GM21737 (cell line): ENCODE measurements at regions not wholly inside any gene's neighbourhood (a gene's known extent, or its start where the extent isn't known, plus 50 kb on each side); places are given as distances from the start of the nearest gene placed in this dataset.
"Not testable (repeated sequence)": the region's sequence is repeated elsewhere in the genome, so short reads cannot be mapped to it uniquely, and the experiment has no call there.

ENCODE experiments used
- ATAC-seq: cut with Tn5 transposase; IDR thresholded peaks from one replicate; pipeline ENCODE4 v1.9.1; 2021; ENCODE audit warnings: mild to moderate bottlenecking, moderate library complexity; ENCODE audit not compliant: unreplicated experiment

DNA sequence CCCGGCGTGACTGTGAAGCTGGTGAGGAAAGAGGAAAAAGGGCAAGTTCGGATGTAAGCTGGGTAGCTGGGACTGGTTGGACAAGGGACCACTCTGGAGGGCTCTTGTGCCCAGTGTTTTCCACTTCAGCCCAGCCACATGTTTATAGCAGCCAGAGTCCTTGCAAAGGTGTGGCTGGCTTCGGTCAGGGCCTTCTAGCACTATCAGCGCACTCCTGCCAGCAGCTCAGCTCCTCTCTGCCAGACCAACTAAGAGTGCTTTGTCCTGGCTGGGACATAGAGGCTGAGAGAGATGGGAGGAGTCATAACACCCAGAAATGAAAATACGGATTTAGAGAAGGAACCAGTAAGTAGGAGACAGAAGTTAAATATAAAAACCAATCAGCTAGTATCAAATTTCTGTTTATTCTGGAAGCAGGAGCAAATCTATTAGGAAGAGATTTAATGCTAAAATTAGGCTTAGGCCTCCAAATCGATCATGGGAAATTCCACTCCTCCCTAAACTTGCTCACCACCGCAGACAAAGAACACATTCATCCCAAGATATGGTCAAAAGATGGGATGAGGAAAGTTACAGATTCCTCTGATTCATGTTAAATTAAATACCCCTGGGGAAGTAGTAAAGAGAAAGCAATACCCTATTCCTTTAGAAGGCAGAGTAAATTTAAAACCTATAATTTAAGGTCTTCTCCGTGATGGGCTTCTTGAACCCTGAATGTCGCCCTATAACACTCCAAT lies 135.0 kb downstream of the RALA start:
- ATAC-seq, result no peak

DNA sequence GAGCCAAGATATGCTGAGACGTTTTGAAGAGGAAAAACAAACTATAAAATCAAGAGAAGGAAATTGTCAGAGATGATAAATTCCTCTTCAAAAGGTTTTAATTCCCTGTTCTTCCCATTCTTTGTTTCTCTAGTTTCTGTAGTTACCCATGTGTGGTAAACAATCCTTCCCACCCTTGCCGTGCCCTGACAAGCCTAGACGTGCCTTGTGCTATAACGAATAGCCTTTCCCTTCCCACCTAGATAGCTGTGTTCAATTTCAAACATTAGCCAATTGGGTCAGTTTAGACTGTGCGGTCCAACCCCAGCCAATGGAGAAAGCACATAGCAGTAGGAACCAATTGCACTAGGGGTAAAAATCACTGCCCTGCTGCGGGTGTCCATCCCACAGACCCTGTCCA lies 138.1 kb downstream of the RALA start:
- no peak for ATAC-seq

DNA sequence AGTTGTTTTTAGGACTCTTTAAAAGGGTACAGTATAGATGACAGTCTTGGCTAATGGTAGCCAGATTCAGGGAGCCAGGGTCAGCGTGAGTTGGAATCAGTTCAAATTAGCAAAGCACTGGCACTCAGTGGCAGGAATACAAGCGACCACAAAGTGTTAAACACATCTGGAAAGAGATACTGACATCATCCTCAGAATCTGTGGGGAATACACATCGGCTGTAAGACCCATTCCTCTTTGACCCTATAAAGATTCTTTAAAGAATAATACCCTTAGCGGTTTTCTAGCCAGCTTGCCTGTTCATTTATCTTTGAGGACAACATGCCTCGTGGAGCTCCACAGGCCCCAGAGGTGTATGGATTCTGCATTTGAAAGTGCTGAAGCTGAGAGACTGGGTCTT lies 139.1 kb downstream of the RALA start:
- ATAC-seq, result not testable (repeated sequence)

DNA sequence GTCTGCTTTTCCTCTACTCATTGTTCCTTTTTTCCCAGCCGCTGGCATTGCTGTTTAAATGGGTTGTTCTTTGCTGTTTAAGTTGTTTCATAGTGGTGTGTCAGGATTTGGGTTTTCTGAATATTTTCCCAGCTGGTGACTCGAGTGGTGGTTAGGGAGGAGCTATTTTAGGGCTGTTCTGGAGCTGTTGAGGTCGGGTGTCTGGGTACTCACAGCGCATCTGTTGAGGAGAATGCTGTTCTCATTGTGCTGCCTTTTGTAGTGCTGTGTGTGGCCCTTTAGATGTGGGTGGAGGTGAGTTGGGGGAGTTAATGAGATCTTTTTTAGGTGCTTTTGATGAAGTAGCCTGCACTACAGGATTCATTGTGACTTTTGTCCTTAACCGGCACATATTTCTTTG lies 139.5 kb downstream of the RALA start:
- not testable (repeated sequence) for ATAC-seq

DNA sequence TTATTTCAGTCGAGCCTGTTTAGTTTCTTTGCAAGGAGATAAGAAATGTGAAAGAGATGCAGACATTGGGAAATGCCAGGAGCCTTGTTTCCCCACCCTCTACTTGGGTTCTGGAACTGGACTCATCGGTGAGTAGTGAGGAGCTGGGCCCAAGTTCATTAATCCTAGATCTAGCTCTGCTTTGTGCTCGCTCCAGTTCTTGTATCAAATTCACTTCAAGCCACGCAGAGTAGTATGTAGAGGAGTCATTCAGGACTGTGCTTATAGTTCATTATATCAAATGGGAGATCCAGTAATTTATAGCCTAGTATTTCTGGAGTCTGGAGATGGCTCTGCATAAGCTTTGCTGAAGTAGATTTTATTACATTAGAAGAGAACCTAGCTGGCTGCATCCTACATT lies 142.5 kb downstream of the RALA start:
- not testable (repeated sequence) for ATAC-seq

DNA sequence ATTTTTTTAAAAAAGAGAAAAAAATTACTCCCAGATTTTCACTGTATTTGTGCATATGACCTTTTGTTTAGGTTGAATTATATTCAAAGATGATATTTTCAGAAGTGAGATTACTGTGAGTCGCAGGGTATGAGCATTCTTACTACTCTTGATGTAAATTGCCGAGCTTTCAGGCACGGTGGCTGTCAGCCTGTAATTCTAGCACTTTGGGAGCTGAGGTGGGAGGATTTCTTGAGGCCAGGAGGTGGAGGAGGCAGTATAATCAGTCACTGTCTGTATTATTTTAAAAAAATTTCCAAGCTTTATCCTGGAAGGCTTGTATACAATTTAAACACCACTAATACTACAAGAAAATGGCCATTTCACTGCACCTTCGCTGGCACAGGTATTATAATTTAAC lies 145.1 kb downstream of the RALA start:
- ATAC-seq, result not testable (repeated sequence)

DNA sequence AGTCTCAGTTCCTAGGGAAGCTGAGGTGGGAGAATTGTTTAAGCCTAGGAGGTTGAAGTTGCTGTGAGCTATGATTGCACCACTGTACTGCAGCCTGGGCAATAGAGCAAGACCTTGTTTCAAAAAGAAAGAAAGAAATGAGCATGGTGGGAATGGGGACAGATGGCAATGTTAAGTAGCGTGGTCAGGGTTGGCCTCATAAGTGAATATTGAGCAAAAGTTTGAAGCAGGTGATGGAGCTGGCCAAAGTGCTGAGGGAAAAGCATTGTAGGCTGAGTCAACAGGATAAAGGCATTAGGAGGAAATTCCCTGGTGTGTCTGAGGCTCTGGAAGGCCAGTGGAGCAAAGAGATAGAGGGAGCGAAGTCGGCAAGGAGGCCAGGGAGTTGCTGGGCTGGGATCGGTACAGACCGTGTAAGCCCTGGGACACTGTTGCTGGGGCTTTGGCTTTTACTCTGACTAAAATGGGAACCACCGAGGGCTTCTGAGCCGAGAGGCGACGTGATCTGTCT lies 151.0 kb downstream of the RALA start:
- not testable (repeated sequence) for ATAC-seq

DNA sequence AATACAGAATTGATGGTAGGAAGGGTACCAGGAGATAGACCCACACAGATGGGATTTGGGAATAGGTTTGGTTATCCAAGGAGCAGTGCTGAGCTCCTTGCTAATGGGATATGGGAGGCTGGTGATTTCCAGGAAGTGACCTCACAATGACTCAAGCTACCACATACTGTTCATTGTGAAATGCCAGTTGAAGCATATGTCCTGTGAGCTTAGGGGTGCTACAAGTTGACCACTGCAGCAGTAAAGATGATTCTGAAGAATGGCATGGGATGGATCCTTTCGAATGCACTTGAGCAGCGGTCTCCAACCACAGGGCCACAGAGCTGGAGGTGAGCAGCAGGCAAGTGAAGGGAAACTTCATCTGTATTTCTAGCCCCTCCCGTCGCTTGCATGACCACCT lies 158.2 kb downstream of the RALA start:
- ATAC-seq, result not testable (repeated sequence)

DNA sequence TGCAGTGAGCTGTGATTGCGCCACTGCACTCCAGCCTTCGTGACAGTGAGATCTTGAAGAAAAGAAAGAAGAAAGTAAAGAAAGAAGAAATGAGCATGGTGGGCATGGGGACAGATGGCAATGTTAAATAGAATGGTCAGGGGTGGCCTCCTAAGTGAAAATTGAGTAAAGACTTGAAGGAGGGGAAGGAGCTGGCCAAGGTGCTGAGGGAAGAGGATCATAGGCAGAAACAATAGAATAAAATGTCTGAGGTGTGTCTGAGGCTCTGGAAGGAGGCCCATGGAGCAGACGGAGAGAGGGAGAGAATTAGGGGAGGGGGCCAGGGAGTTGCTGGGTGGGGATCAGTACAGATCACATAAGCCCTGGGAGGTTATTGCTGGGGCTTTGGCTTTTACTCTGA lies 163.1 kb downstream of the RALA start:
- ATAC-seq, result not testable (repeated sequence)

DNA sequence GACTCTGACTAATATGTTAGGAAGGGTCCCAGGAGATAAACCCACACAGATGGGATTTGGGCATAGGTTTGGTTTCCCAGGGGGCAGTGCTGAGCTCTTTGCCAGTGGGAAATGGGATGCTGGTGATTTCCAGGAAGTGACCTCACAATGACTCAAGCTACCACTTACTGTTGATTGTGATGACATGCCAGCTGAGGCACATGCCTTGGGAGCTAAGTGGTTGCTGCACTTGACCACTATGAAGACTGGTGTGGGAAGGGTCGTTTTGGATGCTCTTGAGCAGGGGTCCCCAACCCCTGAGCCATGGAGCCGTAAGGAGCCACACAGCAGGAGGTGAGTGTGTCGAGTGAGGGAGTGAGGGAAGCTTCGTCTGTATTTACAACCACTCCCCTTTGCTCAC lies 159.0 kb upstream of the CDK13 start:
- ATAC-seq, result not testable (repeated sequence)

DNA sequence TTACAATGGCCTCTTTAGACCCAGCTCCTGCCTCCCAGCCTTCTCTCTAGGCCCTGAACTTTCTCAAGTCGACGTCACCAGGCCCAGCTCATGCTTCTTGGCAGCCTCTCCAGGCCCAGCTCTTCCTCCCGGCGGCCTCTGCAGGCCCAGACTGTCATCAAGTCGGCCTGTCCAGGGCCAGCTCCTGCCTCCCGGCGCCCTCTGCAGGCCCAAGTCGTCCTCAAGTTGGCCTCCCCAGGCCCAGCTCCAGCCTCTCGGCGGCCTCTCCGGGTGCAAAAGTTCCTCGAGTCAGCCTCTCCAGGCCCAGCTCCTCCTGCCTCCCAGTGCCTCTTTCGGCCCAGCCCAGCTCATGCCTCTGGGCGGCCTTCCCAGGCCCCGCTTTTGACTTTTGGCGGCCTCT lies 158.1 kb upstream of the CDK13 start:
- ATAC-seq, result not testable (repeated sequence)

DNA sequence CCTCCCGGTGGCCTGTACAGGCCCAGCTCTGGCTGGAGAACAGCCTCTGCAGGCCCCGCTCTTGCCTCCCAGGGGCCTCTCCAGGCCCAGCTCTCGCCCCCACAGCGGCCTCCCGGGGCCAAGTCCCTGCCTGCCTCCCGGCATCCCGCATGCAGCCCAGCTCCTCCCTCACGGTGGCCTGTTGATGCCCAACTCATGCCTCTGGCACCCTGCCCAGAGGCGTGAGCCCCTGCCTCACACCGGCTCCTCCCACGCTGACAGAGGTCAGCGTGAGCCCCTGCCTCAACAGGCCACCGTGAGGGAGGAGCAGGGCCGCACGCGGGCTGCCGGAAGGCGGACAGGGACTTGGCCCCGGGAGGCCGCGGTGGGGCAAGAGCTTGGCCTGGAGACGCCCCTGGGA lies 157.0 kb upstream of the CDK13 start:
- ATAC-seq, result not testable (repeated sequence)

DNA sequence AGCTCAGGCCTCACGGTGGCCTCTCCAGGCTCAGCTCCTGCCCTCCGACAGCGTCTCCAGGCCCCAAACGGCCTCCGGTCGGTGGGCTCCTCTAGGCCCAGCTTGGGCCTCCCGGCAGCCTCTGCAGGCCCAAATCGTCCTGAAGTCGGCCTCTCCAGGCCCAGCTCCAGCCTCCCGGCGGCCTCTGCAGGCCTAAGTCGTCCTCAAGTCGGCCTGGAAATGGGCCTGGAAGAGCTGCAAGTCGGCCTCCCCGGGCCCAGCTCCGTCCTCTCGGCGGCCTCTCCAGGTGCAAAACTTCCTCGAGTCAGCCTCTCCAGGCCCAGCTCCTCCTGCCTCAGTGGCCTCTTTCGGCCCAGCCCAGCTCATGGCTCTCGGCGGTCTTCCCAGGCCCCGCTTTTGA lies 156.2 kb upstream of the CDK13 start:
- not testable (repeated sequence) for ATAC-seq

DNA sequence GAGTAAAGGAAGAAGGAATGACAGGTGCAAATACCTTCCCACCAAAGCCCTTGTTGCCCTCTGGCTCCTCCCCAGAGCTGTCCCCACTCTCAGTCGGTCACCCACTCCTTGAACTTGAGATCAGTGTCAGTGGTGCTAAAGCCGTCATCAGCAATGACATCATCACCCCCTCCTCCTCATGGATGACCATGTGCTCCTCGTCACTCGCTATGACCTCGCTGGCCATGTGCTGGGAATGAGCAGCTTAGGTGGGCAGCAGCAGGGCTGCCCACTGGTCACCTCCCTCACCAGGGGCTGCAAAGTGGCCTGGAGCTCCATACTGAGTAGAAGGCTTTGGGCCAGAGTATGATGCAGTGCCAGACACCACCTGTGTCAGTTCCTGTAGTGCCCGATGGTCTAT lies 153.1 kb upstream of the CDK13 start:
- ATAC-seq, result not testable (repeated sequence)

DNA sequence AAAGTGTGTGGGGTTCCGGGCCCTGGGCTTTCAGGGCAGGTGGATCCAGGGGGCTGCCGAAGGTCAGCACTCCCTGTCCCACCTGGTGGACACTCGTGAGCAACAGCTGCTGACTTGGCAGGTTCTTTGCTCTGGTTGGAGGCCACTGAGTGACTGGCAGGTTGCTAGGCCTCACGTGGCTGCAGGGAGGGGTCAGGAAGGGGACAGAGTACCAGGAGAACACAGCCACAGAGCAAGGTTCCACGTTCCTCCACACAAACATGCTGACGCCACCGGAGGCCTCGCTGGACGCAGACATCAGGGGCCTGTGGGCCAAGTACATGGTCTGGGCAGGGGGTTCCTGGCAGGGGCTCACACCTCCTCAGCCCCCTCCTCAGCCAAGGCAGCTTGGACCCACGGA lies 152.0 kb upstream of the CDK13 start:
- ATAC-seq, result not testable (repeated sequence)

DNA sequence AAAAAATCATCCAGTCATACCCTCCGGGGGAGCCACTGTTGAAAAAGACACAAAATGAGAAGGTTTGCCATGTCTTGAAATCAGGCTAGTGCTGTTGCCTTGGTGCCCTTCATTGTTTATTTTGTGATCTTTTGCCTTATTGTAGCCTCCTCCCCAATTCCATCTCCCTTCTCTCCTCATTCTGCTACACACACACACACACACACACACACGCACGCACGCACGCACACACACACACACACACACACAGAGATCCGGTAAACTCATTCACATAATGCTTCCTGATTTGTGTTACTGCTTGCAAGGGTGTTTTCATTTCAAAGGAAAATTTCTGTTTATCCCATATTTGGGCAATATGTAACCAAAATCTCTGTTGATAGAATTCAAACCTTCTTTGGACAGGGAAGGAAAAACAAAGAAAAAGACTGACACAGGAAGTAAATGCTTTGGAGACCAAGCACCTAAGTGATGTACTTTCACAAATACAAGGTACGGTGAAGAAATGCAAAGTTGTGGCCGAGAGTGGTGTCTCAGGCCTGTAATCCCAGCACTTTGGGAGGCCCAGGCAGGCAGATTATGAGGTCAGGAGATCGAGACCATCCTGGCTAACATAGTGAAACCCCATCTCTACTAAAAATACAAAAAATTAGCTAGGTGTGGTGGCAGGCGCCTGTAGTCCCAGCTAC lies 141.1 kb upstream of the CDK13 start:
- no peak for ATAC-seq

DNA sequence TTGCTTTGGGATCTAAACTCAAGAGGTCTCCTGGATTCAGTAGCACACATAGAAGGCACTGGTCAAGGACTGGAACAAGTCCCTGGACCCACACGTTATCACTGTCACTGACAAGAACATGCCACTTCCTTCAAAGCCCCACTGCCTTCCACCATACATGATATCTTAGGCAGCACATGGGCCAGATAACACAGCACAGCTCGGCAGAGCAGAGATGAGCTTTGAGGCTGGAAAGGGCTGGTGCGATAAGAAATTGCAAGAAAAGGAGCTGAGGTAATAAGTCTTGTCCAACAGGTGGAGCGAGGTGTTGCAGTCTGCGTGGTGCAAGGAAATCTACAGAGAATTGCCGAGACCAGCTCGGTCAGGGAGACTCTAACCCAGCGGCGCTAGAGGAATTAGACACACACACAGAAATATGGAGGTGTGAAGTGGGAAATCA lies 139.8 kb upstream of the CDK13 start:
- ATAC-seq, result no peak

DNA sequence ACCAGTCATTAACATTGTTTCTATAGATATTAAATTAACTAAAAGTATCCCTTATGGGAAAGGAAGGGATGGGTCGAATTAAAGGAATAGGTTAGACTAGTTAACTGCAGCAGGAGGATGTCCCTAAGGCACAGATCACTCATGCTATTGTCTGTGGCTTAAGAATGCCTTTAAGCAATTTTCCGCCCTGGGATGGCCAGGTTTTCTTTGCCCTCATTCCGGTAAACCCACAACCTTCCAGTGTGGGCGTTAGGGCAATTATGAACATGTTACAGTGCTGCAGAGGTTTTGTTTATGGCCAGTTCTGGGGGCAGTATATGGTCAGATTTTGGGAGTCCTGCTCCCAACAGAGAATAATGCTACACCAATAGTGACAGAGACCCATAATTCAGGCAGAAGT lies 139.3 kb upstream of the CDK13 start:
- ATAC-seq, result no peak

DNA sequence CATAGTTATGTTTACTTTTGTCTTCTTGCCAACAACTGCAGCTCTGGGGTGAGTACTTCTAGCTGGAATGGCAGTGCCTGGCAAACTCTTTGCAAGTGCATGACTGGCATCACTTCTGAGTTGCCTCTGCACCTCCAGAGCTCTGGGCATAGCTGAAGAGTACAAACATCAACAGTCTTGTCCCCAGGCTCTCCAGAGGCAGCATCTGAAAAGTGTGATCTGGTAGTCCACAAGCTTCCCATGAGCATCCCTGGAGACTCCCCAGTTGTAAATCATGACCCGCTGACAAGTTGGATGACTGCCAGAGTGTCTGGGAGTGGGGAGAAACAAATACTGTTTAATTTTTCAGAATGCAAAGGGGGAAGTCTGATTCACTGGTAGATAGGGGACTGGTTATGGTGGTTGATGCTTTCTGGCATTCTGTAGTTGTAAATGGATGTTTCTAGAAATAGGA lies 138.9 kb upstream of the CDK13 start:
- ATAC-seq, result no peak

DNA sequence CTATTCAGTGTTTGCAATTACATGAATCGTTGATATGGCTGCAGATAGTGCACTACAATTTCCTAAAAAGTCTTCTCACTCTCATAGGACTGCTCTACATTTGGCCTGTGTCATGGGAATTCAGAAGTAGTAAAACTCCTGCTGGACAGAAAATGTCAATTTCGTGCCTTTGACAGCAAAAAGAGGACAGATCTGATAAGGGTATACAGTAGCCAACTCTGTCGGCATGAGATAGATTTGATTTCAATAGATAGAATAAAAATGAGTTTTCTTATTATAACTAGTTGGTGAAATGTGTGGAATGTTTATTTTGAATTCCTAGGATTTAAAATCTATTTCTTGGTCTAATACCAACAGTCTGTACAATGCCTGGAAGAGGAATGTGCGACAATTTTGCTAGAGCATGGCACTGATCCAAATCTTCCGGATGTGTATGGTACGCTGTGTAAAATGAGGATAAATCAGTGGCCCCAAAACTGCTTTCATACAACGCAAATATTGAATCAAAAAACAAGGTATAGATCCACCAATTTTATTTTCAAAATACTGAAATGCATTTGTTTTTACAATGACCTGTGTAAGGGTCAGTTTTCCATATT lies 133.5 kb upstream of the CDK13 start:
- ATAC-seq, result no peak

DNA sequence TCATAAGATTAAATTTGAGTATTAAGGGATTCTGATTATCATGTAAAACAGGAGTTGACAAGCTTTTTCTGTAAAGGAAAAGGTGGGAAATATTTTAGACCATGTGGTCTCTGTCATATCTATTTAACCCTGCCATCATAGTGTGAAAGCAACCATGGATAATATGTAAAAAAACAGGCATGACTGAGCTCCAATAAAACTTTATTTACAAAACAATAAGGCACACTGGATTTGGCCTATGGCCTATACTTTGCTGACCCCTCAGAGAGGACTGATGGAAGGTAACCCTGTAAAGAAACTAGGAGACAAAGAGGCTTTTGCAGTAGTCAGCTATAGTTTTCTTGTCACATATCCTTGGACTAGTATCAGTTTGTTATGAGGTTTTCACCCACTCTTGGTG lies 130.5 kb upstream of the CDK13 start:
- no peak for ATAC-seq
